NCI-H774 (cell line): ENCODE measurements at regions not wholly inside any gene's neighbourhood (a gene's known extent, or its start where the extent isn't known, plus 50 kb on each side); places are given as distances from the start of the nearest gene placed in this dataset.

Experiments
- DNase-seq: peaks from one replicate; lab custom pipeline; 2025; lab: John Stamatoyannopoulos, UW

DNA sequence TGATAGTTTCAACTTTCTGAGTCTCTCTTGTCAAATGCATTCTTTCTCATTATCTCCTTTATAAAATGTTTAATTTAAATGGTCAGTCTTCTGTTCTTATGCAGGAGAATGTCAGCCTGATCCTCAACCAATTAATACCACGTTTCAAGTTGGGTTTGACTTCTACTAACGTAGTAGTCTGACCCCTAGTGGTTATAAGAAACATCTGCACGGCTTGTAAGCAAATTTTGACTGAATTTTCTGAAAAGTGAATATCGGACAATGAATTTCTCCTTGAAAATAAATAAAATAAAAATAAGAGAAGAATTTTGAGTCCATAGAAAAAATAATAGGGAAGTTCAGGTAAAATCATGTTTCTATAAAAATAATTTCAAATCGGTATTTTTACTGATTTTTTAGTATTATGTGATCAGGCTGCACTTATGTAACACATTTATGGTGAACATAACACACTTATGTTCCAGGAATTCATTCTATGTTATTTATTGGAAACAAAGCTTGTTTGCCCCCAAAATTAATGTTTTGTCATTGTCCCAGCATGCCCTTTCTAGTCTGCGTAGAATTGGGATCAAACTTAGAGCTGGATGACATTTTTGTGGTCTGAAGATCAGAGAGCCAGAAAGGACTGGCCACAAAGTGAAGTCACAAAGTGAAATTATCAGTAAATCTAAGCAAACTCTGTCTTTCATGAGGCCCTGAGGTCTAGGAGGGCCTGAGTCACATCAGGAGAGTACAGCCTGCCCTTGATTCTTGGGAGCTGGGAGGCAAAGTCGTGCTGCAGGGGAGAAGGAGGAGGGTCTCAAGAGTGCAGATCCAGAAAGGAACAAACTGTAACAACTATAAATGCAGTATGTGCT lies 101.2 kb upstream of the STXBP6 start:
- peak; percentile 61 for DNase-seq

DNA sequence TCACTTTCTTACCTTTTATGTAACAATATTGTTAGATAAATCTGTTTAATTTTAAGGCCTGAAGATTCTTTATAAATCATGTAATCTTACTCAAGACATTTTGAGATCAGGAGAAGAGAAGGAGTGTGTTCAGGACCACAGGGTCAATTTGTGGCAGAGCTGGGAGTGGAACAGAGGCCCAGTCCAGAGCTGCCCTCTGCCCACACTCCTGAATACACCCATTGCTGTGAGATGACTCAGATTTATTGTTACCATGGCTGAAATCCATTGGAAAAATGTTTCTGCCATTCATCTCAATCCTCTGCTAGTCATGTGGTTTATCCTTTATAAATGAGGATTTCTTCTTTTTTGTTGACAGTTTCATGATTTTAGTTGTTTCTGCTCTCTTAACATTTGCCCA lies 100.5 kb upstream of the STXBP6 start:
- no peak for DNase-seq

DNA sequence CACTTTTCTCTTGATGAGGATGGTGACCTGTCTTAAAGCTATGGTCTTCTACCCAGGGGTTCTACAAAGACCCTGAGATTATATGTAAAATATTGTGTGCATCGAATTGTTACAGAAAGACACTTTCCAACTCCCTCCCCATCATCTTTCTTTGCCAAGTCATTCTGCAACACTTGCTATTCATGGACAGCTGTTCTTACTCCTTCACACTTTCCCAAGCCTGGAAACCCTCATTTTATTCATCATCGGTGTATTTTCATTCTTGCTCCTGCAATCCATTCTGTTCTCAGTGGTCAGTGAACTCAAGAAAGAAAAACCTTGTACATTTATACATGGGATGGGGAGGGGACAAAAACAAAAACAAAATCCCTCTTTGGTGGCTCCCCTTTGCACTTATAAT lies 90.5 kb upstream of the STXBP6 start:
- DNase-seq = no peak

DNA sequence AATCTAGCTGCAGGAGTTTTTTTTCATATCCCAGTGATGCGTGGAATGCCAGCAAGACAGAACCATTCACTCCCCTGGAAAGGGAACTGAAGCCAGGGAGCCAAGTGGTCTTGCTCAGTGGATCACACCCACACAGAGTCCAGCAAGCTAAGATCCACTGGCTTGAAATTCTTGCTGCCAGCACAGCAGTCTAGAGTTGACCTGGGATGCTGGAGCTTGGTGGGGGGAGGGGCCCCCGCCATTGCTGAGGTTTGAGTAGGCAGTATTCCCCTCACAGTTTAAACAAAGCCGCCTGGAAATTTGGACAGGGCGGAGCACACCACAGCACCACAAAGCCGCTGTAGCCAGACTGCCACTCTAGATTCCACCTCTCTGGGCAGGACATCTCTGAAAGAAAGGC lies 86.9 kb upstream of the STXBP6 start:
- no peak for DNase-seq

DNA sequence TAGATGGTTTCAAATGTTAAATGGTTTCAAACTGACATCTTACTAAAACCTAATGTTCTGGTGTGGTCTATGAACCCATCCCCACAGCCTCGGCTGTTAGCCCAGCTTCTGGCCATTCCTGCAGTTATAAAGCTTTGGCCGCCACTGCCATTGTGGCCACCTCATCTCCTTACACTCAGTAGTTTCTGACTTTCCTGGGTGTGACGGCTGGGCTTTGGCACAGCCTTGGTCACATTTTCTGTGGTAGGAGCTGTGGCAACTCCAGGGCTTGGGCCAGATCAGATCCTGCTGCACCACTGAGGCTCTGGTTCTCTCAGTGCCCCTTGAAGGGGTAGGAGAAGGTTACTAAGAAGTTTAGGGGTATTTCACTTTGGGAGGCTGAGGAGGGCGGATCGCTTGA lies 84.2 kb upstream of the STXBP6 start:
- DNase-seq = no peak

DNA sequence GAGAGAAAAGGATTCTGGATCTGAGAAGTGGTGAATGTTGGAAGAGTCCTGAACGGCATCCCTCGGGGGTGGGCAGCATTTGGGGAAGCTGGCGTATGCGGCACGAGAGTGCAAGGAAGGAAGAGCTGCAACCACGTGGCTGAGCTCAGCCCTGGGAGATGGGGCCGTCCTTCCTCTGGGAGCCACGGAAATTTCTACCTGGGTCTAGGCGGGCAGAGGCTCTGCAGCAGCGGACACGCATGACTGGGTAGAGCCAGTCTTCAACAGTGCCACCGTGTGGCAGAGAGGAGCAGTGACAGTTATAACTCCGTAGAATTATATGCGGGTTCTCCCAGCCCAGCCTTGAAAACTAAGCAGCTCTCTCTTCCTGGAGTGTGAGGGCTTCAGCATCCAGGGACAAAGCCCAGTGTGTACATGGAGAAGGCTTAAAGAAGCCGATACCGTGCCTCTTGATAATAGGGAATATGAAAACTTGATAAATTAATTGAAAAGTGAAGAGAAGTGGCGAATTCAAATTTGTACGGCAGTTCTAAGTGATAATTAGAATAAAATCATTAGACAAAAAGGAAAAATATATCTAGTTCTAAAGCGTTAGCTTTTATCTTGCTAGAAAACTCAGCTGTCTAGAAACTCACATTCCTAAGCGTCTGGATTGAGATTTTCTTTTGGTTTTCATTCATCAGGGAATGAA lies 82.9 kb upstream of the STXBP6 start:
- peak; percentile 71 for DNase-seq

DNA sequence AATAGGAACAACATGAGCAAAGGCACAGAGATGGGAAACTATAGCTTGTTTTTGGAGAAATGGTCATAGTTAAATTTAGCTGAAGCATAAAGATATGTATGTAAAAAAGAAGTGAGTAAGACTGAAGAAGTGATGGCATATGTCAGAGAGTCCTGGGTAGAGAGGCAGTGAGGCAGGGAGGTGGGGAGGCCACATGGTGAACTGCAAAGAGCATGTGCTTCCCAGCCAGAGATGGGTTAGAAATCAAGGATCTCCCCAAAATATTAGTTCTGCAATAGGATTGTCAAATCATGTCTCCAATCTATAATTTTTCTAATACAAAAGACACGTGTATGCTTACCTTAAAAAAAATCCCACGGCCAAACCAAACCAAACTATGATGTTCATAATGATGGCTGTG lies 82.1 kb upstream of the STXBP6 start:
- DNase-seq = no peak

DNA sequence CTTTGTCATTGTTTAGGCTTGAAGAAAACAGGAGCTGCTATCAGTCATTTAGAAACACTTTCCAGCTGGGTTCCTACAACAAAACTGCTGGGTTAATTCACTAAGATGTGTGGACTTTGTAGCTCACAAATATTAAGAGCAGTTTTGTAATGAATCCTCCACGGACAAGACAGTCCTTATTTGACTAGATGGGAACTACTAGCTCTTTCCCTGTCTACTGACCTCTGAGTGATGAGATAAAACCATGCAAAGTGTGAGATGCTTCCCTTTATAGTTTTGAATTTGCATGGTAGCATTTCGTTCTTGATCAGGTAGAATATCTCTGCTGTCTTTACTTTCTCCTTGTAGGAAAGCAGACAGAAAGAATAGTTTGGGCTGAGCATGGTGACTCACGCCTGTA lies 72.9 kb upstream of the STXBP6 start:
- no peak for DNase-seq

DNA sequence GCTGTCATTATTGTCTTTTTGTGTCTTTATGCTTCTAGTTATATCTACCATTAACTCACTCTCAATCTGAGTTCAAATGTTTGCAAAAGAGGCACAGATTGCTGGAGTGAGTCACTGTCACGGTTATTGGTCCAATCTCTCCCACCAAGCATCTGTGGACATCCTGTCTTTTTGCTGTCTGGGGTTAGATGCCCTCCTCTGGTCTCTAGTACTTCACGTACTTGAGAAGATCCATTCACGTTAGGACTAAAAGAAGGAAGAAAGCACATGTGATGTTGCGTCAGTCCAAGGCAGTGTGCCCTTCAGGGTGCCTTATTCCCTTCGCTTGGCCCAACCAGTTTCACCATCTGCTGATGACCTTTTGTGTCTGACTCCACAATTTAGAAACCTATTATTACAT lies 72.3 kb upstream of the STXBP6 start:
- DNase-seq = no peak

DNA sequence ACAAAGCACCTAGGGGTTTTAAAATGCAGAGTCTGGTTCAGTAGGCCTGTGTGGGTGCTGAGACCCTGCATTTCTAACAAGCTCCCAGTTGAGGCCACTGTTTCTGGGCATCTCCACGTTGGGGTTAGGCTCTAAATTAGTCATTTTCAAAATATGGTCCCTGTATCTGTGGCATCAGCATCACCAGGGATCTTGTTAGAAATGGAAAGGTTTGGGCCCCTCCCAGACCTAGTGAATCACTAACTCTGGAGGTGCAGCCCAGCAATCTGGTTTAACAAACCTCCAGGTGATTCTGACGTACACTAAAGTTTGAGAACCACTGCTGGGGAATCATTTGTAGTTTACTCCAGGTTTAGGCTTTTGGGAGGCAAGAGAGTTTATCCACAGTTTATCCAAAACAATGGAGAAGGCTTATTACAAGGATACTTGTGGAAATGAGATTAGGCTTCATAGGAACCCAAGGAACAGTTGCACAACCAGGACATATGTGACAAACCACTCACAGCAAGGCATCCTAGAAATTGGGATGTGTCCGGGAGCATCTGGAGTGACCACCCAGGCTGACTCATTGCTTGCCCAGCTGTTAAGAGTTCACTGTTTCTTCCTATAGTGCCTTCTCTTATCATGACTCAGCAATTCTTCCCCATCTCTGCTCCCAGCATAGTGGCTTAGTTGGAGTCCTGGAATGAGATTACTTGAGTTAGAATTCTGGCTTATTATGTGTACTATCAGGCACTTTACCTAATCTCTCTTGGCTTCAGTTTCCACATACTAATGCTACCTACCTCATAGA lies 71.6 kb upstream of the STXBP6 start:
- no peak for DNase-seq

DNA sequence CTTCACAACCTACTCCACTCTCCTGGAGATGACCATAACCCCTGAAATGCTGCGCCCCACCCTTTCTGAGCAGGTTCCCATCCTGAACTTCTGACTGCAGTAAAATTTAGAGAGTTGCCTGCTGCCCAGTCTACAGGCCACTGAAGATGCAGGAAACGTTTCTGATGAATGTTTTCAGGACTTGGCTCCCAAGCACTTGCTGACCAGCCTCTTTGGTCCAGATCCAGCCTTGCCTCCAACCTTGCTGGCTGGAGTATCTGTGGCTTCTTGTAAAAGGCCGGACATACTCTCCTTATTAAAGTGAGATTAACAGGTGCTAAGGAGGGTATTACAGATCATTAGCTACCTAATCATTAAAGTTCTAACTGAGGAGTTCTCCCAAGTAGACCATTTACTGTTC lies 70.3 kb upstream of the STXBP6 start:
- no peak for DNase-seq

DNA sequence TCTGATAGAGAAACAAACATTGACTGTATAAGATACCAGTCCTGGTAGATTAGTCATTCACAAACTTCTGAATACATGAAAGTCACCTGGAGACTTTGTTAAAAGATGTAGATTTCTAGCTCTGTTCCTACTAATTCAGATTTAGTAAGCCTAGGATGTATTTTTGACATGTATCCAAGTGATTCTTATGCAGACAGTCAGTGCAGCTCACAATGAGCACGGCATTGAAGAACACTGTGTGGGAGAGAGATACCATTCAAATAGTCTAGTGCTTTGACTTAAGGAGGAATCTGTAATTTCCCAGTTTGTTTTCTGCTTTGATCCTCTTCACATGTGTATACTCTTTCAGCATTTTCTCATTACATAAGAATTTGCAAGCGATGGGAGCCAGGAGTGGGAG lies 68.7 kb upstream of the STXBP6 start:
- DNase-seq = no peak

DNA sequence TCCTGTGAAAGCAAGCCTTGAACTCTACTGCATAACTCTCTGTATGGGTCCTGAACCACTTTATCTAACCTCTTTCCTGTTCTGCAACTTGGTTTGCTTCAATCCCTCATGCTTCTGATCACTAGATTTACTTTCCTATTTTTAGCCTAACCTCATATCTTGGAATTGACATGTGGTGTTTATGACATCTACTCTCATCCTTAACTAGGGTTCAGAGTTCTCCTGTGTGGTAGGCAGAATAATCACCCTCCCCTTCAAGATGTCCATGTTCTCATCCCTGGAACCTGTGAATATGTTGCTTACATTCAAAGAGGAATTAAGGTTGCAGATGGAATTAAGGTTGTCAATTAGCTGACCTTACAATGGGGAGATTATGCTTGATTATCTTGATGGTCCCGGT lies 67.4 kb upstream of the STXBP6 start:
- no peak for DNase-seq

DNA sequence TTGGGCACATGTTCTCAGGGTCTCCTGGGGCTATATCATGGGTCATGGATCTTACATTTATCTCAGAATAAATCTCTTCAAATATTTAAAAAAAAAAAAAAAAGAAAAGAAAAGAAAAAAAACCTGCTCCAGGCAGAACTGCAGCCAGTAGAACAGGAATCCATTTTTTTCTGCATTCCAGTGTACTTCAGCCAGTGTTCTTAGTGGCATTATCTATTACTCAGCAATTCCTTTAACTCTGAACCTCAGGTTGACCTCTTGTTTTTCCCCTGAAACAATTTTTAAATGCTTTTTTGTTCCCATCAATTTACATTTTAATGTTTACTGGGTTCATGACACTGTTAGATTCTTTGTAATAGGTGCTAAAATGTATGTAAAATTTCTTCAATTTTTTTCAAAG lies 66.7 kb upstream of the STXBP6 start:
- no peak for DNase-seq

DNA sequence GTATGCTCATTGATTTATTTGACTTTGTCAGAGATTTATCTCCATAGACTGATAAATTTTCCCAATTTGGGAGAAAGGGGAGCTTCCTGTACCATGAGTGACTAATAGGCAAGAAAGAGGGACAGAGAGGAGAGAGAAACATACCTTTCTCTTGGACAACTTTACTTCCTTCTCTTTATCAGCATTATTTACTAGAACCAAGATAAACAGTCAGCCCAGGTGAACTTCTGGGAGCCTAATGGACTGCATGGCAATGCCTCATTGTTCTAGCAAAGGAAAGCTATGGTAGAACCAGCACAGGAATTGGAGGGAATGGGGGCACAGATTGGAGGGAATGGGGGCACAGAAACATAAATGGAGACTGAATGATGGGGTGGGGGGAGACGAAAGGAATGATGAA lies 63.4 kb upstream of the STXBP6 start:
- DNase-seq = no peak

DNA sequence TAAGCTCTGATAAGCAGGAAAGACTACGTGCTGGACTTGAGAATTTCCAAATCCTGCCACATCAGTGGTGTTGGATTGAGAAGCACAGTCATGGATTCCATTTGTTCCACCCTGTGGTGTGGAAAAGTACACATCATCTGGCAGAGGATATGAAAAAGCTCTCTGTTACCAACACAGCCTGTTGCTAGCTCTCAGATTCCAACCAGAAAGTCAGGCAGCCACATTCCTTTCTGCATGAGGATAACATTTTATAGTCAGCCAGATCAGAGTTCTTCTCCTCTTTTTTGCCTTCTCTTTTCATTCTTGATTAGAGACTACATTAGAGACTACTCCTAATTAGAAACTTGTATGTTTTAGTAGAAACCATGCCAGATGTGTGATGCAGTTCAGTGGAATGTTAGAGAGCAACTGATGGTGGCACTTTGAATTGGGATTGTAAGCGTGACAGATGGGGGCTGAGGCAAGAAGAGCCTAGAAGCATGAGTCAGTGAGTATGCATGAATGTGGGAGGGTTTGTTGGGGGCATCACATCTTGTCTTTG lies 61.2 kb upstream of the STXBP6 start:
- no peak for DNase-seq

DNA sequence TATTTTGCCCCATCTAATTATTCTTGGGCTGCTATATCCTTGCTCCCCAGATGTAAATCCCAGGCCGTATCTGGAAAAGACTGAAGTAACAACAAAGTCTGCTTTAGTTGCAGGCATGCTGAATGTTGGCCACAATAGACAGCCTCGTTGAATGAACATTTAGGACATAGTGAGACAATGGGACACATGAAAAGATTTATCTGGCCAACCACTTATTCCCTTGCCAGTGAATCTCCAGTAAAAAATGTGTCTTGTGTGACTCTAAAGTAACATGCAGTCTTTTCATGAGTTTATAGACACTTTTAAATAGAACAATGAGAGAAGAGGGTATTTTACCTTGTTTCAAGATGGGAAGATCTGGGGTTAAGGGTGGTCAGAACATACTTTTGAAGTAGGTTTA lies 60.2 kb upstream of the STXBP6 start:
- no peak for DNase-seq

DNA sequence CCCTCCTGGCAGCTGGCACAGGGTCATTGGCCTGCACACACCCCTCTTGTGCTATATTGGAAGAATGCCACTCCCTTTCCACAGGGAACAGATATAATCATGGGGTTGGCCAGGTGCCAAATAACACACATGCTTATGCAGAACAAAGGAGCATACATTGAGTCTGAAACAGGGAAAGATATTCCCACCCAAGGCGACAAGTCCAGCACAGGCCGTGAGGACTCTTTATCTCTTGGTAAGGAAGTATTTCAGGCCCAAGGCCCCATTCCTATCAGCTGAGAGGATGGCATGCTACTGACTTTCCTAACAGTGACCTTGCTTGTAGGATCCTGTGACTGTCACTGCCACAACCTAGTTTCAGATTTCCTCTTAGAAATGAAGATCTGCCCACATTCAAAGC lies 59.0 kb upstream of the STXBP6 start:
- no peak for DNase-seq

DNA sequence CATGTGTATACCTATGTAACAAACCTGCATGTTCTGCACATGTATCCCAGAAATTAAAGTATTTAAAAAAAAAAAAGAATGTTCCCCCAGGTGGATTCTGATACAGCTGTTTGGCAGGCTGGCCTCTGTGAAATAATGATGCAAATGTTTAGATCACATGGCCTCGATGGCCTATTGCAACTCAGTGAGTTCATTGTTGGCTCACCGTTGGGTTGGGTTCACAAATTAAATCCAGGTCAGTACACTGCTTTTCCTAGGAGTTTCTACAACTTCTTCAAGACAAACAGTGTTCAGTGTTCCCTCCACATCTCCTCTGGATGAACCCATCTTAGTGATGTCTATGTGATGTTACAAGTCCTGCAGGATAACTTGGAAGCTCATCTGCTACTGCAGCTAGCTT lies 58.3 kb upstream of the STXBP6 start:
- no peak for DNase-seq

DNA sequence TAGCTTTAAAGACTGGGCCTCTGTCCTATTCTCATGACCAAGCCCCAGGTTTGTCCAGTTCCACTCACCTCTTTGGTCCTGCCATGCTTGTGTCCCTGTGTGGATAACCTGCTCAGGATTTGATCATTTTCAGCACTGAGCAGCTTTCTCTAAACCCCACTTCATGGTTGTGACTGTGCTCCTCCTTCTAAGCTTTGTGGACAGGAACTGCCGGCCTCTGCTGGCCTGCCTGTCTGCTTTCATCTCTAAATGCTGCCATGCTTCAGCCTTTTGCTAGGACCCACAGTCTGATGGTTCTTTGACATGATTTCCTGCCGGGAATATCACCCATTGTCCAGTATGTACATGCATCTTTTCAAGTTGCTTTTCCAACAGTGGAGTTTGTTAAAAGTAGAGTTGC lies 53.9 kb upstream of the STXBP6 start:
- no peak for DNase-seq

DNA sequence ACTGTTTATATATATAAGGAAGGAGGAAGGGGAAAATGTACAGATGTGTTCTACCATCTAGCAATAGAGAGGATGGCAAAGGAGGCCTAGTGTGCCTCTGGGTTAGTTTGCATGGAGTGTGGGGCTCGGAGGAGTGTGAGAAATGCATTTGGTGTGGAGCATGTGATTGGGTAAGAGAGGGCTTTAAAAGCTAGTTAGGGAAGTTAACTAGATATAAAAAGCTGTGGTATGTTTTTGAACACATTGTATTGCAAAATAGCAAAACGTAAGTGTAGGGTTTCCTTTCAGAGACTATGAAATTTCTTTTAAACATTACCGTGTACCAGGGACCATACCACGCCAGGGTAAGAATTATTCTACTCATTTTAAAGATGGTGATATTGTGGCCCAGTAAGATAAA lies 53.3 kb upstream of the STXBP6 start:
- DNase-seq = no peak

DNA sequence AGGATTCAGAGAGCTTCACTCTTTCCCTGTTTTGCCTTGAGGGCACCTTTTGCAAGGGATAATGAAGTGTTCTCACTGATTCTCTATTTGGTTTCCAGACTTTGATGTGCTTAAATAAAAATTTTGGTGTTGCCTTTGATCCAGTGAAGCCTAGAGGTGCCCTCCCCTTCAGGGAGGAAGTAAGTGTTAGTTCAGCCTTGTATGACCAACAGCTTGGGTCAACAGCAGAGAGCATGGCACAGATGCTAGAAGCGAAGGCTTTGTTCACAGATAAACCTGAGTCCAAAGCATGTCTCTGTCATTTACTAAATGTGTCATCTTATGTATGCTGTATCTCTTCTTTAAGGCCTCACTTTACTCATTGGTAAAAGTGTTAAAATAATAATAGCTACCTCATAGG lies 52.8 kb upstream of the STXBP6 start:
- DNase-seq = no peak

DNA sequence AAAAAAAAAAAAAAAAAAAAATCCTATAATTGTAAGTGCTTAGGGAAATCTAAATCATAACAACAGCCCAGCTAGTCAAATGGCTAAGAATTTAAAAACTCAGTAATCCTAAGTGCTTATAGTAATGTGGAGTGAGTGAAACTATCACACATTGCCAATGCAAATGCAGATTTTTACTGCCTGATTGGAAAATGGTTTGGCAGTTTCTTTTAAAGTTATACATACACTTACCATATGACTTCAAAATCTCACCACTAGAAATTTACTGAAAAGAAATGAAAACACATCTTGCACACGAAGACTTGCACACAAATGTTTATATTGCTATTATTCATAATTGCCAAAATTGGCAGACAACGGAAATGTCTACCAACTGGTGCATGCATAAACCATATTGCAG lies 51.3 kb upstream of the STXBP6 start:
- no peak for DNase-seq
